K562 (cell line): ENCODE measurements at regions not wholly inside any gene's neighbourhood (a gene's known extent, or its start where the extent isn't known, plus 50 kb on each side); places are given as distances from the start of the nearest gene placed in this dataset.

Experiments used
- MTA2 ChIP-seq: fragments of 450-650 bp; IDR thresholded peaks from 2 replicates; pipeline ENCODE4 v1.6.1; 2016; ENCODE audit warnings: low read depth
- POLR2A ChIP-seq: fragments of 450-650 bp; conservative IDR thresholded peaks from 2 replicates; pipeline ENCODE4 v1.6.1; 2016
- TF ChIP-seq, protein P1 (sequence below), 3 experiments: fragments of 200-800 bp in 1 of 3; fragments of 250-450 bp in 1 of 3; fragments of 450-650 bp in 1 of 3; sonication (Bioruptor Pico) in 1 of 3; sonication (Bioruptor generic) in 1 of 3; formaldehyde crosslinking in 1 of 3; IDR thresholded peaks; 2 replicates each; pipeline versions ENCODE4 v1.6.1 to v1.8.0; 2016 to 2022; ENCODE audit warnings: mild to moderate bottlenecking in 2 of 3, missing genetic modification characterization in 2 of 3, missing compliant biosample characterization in 1 of 3, moderate library complexity in 1 of 3

DNA sequence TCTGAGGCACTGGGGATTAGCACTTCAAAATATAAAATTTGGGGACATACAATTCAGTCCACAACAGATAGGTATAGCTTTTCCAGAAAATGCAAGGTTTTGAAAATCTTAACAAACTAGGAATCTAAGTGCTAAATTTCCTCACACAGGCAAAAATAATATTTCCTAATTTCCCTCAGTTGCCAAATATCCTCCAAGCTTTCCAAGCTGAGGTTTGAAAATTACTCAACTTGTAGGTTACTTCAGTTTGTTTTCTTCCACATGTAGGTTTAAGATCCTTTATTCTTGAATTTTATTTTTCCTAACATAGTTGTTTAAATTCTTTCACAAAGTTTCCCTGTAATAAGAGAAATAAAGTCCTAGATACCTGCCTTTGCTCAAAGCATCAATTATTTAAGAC is 192.9 kb upstream of the NRXN1 start:
- TF ChIP-seq, protein P1, sequence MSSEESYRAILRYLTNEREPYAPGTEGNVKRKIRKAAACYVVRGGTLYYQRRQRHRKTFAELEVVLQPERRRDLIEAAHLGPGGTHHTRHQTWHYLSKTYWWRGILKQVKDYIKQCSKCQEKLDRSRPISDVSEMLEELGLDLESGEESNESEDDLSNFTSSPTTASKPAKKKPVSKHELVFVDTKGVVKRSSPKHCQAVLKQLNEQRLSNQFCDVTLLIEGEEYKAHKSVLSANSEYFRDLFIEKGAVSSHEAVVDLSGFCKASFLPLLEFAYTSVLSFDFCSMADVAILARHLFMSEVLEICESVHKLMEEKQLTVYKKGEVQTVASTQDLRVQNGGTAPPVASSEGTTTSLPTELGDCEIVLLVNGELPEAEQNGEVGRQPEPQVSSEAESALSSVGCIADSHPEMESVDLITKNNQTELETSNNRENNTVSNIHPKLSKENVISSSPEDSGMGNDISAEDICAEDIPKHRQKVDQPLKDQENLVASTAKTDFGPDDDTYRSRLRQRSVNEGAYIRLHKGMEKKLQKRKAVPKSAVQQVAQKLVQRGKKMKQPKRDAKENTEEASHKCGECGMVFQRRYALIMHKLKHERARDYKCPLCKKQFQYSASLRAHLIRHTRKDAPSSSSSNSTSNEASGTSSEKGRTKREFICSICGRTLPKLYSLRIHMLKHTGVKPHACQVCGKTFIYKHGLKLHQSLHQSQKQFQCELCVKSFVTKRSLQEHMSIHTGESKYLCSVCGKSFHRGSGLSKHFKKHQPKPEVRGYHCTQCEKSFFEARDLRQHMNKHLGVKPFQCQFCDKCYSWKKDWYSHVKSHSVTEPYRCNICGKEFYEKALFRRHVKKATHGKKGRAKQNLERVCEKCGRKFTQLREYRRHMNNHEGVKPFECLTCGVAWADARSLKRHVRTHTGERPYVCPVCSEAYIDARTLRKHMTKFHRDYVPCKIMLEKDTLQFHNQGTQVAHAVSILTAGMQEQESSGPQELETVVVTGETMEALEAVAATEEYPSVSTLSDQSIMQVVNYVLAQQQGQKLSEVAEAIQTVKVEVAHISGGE (CRISPR knock-in tag; IDR thresholded peaks at IDR 0.05) = no peak
- TF ChIP-seq POLR2A (no peak), MTA2 (no peak)
